B cell (primary cell): ENCODE measurements at regions not wholly inside any gene's neighbourhood (a gene's known extent, or its start where the extent isn't known, plus 50 kb on each side); places are given as distances from the start of the nearest gene placed in this dataset.

Experiments
- CTCF ChIP-seq: fragments of 200-600 bp; IDR thresholded peaks from one replicate; pipeline ENCODE4 v1.8.0; 2022; ENCODE audit warnings: antibody characterized with exemption, mild to moderate bottlenecking
- EZH2 ChIP-seq: IDR thresholded peaks from 2 replicates; pipeline ENCODE4 v1.6.1; 2012; ENCODE audit warnings: borderline replicate concordance, low read depth, mild to moderate bottlenecking, moderate library complexity, low read length; ENCODE audit not compliant: insufficient read depth, poor library complexity, severe bottlenecking

GRCh38 chr18:70808481-70809056, 519.7 kb downstream of the SOCS6 start:
- TF ChIP-seq CTCF: no peak
- no peak for TF ChIP-seq EZH2
